Activated CD4-positive, alpha-beta memory T cell treated with anti-CD3 and anti-CD28 coated beads, Interleukin-2, amount 10 ng/mL, durations not matched to agents 7 days and 5 days (primary cell): ENCODE measurements at regions not wholly inside any gene's neighbourhood (a gene's known extent, or its start where the extent isn't known, plus 50 kb on each side); places are given as distances from the start of the nearest gene placed in this dataset.
"Not testable (repeated sequence)": the region's sequence is repeated elsewhere in the genome, so short reads cannot be mapped to it uniquely, and the experiment has no call there.

ENCODE experiments used
- CTCF ChIA-PET: fragments of 350-600 bp; sonication (Branson Sonifier 250); formaldehyde crosslinking; loops from one replicate; lab custom pipeline; 2021; ENCODE audit warnings: antibody characterized with exemption, inconsistent platforms; lab: Charles Lee
- POLR2A ChIA-PET: fragments of 350-600 bp; sonication (Branson Sonifier 250); formaldehyde crosslinking; loops from one replicate; lab custom pipeline; 2021; ENCODE audit warnings: antibody characterized with exemption; lab: Charles Lee
- DNase-seq: peaks from one replicate; pipeline ENCODE4 v3.0.0-alpha.2; 2020
- H3K27ac Mint-ChIP-seq: one replicate; pipeline ENCODE4 v1.8.0; 2021; ENCODE audit warnings: mild to moderate bottlenecking, mixed read lengths
- H3K27me3 Mint-ChIP-seq: one replicate; pipeline ENCODE4 v1.8.0; 2021; ENCODE audit warnings: mixed read lengths
- H3K36me3 Mint-ChIP-seq: one replicate; pipeline ENCODE4 v1.8.0; 2021; ENCODE audit warnings: low read depth, mixed read lengths
- H3K4me1 Mint-ChIP-seq: one replicate; pipeline ENCODE4 v1.8.0; 2021; ENCODE audit warnings: mixed read lengths
- H3K4me3 Mint-ChIP-seq: one replicate; pipeline ENCODE4 v1.8.0; 2021; ENCODE audit warnings: mild to moderate bottlenecking, mixed read lengths
- H3K9me3 Mint-ChIP-seq: one replicate; pipeline ENCODE4 v1.8.0; 2021; ENCODE audit warnings: mixed read lengths

- ChIA-PET POLR2A (no interaction called here), CTCF (no interaction called here)
- DNase-seq, result no peak
- no peak overlapping the region for H3K4me3 Mint-ChIP-seq
- no peaks in the 10 kb centered on the region for H3K9me3 Mint-ChIP-seq
- no peaks in the 10 kb centered on the region for H3K36me3 Mint-ChIP-seq
- H3K4me1 Mint-ChIP-seq, result no peaks in the 10 kb centered on the region
- H3K27me3 Mint-ChIP-seq, result peaks cover 3% of the 10 kb centered on the region
- H3K27ac Mint-ChIP-seq, result no peak overlapping the region
Observed at GRCh38 chr1:170424346-170424745, 107.6 kb upstream of the GORAB start.

- Mint-ChIP-seq H3K27me3 (peaks cover 3% of the 10 kb centered on the region), H3K36me3 (no peaks in the 10 kb centered on the region), H3K4me3 (no peak overlapping the region), H3K4me1 (no peaks in the 10 kb centered on the region), H3K27ac (no peak overlapping the region), H3K9me3 (no peaks in the 10 kb centered on the region)
- POLR2A ChIA-PET, result no interaction called here
- no peak for DNase-seq
- CTCF ChIA-PET, result no interaction called here
Observed at GRCh38 chr1:170426596-170426995, 105.4 kb upstream of the GORAB start.

DNA sequence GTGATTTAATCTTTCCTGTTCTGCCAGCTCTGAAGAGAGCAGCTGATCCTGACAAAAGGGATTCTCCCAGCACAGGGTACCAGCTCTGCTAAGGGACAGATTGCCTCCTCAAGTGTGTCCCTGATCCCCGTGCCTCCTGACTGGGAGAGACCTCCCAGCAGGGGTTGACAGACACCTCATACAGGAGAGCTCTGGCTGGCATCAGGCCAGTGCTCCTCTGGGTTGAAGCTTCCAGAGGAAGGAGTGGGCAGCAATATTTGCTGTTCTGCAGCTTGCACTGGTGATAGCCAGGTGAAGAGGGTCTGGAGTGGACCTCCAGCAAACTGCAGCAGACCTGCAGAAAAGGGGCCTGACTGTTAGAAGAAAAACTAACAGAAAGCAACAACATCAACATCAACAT is 105.0 kb upstream of the GORAB start:
- POLR2A ChIA-PET, DNase-seq, H3K4me1 Mint-ChIP-seq, CTCF ChIA-PET, H3K36me3 Mint-ChIP-seq, H3K27ac Mint-ChIP-seq, H3K9me3 Mint-ChIP-seq, H3K27me3 Mint-ChIP-seq, H3K4me3 Mint-ChIP-seq: not testable (repeated sequence)

GRCh38 chr1:170436928-170437327 is 95.0 kb upstream of the GORAB start:
- Mint-ChIP-seq H3K27me3 (peaks cover 8% of the 10 kb centered on the region), H3K9me3 (no peaks in the 10 kb centered on the region), H3K4me3 (no peak overlapping the region), H3K36me3 (no peaks in the 10 kb centered on the region), H3K27ac (no peak overlapping the region), H3K4me1 (no peaks in the 10 kb centered on the region)
- DNase-seq, result no peak
- CTCF ChIA-PET, result no interaction called here
- POLR2A ChIA-PET, result no interaction called here

DNA sequence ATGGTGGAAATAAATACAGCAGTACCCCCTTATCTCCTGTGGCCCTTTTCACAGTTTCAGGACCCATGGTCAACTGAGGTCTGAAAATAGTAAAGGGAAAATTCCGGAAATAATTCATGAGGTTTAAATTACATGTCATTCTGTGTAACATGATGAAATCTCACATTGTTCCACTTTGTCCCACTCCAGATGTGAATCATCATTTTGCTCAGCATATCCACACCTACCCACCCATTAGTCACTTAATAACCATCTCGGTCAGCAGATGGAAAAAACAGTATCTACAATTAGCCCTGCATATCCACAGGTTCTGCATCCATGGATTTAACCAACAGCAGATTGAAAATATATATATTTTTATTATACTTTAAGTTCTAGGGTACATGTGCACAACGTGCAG is 86.9 kb upstream of the GORAB start:
- H3K27ac Mint-ChIP-seq, result no peak overlapping the region
- H3K27me3 Mint-ChIP-seq, result peaks cover 1% of the 10 kb centered on the region
- H3K9me3 Mint-ChIP-seq, result no peaks in the 10 kb centered on the region
- H3K4me3 Mint-ChIP-seq, result no peak overlapping the region
- ChIA-PET POLR2A (no interaction called here), CTCF (no interaction called here)
- no peak for DNase-seq
- H3K36me3 Mint-ChIP-seq, result no peaks in the 10 kb centered on the region
- no peaks in the 10 kb centered on the region for H3K4me1 Mint-ChIP-seq

DNA sequence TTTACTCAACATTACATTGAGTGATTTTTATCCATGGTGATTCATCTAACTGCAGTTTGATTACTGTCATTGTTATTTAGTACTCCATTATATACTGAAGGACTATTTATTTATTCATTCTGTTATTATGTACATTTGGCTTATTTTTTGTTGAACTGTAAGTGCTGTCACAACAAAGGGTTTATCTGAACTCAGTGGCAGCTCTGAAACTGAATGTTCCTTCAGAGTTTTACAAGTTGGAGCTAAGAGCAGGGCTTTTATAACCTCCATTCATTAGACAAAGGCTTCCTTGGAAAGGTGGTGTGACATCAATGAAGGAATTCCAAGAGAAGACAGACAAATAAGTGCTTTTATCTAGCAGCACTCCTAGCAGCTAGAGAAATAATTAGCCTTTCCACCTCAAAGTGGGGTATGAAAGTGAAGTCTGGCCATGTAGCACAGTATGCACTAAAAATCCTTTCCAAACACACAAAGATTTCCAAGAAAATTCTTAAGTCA is 83.3 kb upstream of the GORAB start:
- Mint-ChIP-seq H3K9me3 (no peaks in the 10 kb centered on the region), H3K4me3 (no peak overlapping the region), H3K4me1 (no peaks in the 10 kb centered on the region), H3K36me3 (no peaks in the 10 kb centered on the region), H3K27ac (no peak overlapping the region), H3K27me3 (no peaks in the 10 kb centered on the region)
- CTCF ChIA-PET, result no interaction called here
- no peak for DNase-seq
- POLR2A ChIA-PET, result no interaction called here

DNA sequence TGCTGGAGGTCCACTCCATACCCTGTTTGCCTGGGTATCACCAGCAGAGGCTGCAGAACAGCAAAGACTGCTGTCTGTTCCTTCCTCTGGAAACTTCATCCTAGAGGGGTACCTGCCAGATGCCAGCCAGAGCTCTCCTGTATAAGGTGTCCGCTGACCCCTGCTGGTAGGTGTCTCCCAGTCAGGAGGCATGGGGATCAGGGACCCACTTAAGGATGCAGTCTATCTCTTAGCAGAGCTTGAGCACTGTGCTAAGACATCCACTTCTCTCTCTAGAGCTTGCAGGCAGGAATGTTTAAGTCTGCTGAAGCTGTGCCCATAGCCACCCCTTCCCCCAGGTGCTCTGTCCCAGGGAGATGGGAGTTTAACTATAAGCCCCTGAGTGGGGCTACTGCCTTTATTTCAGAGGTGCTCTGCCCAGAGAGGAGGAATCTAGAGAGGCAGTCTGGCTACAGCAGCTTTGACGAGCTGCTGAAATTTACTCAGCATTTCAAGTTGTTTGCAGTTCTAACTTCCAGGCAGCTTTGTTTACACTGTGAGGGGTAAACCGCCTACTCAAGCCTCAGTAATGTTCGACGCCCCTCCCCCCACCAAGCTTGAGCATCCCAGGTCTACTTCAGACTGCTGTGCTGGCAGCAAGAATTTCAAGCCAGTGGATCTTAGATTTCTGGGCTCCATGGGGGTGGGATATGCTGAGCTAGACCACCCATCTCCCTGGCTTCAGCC is 74.5 kb upstream of the GORAB start:
- H3K27me3 Mint-ChIP-seq, H3K4me1 Mint-ChIP-seq, H3K36me3 Mint-ChIP-seq, H3K4me3 Mint-ChIP-seq, H3K9me3 Mint-ChIP-seq, CTCF ChIA-PET, H3K27ac Mint-ChIP-seq, POLR2A ChIA-PET: not testable (repeated sequence)
- peak; percentile 18 for DNase-seq

DNA sequence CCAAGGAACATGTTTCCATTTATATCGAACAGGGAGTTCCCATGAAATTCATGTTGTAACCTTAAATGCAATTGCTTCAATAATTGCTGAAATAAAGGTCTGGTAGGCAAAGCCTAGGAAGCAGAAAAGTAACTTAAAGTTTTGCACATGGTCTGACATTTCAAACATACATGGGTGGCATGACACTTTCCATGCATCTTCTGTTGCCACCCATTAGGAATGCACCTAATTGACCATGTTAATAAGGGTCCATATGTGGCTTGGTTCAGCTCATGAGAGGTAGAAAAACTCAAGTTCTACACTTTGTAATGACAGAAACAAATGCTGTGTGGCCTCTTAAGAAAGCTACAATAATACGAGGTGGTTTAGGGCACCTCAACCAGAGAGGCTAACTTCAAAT is 72.0 kb upstream of the GORAB start:
- POLR2A ChIA-PET, result no interaction called here
- Mint-ChIP-seq H3K4me3 (no peak overlapping the region), H3K36me3 (no peaks in the 10 kb centered on the region), H3K27me3 (no peaks in the 10 kb centered on the region), H3K9me3 (peaks cover 3% of the 10 kb centered on the region), H3K4me1 (no peaks in the 10 kb centered on the region), H3K27ac (no peak overlapping the region)
- CTCF ChIA-PET, result no interaction called here
- DNase-seq, result no peak

GRCh38 chr1:170460414-170461155 is 71.4 kb upstream of the GORAB start:
- no peaks in the 10 kb centered on the region for H3K4me1 Mint-ChIP-seq
- no peak overlapping the region for H3K4me3 Mint-ChIP-seq
- no peak overlapping the region for H3K27ac Mint-ChIP-seq
- H3K9me3 Mint-ChIP-seq, result peaks cover 3% of the 10 kb centered on the region
- POLR2A ChIA-PET, result no interaction called here
- no peak for DNase-seq
- H3K27me3 Mint-ChIP-seq, result no peaks in the 10 kb centered on the region
- CTCF ChIA-PET, result no interaction called here
- no peaks in the 10 kb centered on the region for H3K36me3 Mint-ChIP-seq

DNA sequence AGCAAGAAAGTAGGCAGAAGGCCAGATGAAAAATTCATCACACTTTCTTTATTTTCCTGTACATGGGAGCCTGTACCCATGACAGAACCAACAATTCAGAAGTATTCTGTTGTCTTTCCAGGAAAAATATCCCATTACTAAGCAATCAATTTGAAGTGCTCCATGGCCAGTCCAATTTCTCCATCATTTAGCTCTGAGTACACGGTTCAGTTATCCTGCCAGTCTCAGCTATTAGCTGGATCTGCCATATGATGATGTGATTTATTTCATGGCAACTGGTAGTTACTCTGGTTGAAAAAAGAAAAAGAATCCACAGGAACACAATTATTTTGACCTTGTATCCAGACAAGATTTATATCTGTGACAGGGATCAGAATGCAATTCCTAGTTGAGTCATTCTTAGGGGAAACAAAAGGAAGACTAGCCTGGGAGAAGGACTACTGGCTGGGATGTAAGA is 70.6 kb upstream of the GORAB start:
- ChIA-PET POLR2A (no interaction called here), CTCF (no interaction called here)
- H3K27ac Mint-ChIP-seq, result no peak overlapping the region
- H3K36me3 Mint-ChIP-seq, result no peaks in the 10 kb centered on the region
- no peaks in the 10 kb centered on the region for H3K4me1 Mint-ChIP-seq
- no peaks in the 10 kb centered on the region for H3K27me3 Mint-ChIP-seq
- peaks cover 3% of the 10 kb centered on the region for H3K9me3 Mint-ChIP-seq
- no peak overlapping the region for H3K4me3 Mint-ChIP-seq
- no peak for DNase-seq

DNA sequence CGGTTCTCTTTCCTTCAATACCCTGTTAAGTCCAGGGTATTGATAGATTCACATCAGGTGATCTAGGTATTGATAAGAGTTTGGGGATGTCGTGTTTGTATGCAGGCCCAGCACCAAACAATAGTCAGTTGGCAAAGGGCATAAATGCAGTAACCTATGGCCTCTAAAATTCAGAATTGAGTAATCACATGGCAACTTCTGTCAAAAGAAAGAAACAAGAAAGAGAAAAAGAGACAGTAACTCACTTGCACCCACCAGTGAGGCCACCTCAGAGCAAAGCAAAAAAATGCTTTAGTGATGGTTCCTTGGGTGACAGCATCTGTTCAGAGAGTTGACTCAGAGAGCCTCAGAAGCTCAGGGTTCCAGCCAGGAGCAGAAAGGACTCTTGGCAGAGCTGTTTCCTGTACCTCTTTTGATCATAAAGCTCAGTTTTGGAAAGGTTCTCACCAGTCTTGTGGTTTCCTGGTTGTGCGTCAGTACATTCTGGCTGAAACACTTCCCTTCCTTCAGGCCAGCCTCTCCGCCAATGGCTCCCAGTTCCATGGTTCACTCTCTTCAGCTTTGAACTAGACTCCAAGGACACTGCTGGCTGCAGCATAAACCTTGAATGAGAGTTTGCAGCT is 70.1 kb upstream of the GORAB start:
- Mint-ChIP-seq H3K4me1 (no peaks in the 10 kb centered on the region), H3K9me3 (peaks cover 3% of the 10 kb centered on the region), H3K4me3 (no peak overlapping the region), H3K27ac (no peak overlapping the region), H3K27me3 (peaks cover 2% of the 10 kb centered on the region), H3K36me3 (no peaks in the 10 kb centered on the region)
- ChIA-PET POLR2A (no interaction called here), CTCF (no interaction called here)
- no peak for DNase-seq

DNA sequence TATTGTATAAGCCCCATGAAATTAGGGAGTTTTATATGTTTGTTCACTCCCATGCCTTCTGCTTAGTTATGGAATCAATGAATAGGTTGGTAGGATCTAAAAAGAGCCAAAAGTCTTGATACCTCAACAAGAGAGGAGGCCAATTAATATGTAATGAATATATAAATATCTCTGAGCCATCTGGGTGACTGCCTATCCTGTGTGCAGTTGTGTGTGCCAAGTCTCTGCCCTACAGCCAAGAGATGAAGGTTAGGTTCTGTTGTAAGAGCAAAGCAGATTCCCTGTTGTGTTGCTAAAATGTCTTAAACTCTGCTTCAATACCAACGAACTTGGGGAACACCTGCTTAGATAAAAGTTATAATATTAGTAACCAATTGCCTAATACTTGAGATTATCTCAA is 61.8 kb upstream of the GORAB start:
- ChIA-PET CTCF (no interaction called here), POLR2A (no interaction called here)

DNA sequence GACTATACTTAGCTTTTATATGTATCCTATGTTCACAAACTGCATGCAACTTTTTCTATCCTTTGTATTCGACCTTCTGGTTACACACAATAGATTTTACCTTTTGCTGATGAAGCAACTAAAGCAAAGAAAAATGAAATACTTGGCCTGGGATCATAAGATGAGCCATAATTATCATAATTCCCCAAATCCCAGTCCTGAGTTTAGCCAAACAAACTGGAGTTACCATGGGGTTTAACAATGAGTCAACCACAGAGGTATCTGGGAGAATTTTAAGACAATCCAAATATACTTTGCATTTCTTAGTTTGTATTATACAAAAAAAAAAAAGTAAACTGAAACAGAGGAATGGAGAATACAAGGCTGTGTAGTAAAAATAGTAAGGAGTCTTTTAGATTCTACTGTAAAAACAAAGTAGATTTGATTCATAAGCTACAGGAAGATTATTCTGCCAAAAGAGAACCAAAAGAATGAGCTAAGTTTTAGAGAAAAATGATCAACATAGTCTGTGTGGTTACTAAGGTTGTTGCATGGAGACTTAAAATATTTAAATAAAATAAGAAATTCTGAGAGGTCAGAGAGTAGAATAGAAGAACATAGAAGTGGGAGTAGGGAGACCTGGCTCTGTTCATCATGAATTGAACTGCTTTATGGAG is 60.4 kb upstream of the GORAB start:
- no peak overlapping the region for H3K27ac Mint-ChIP-seq
- no peak for DNase-seq
- CTCF ChIA-PET, result no interaction called here
- H3K4me3 Mint-ChIP-seq, result no peak overlapping the region
- H3K36me3 Mint-ChIP-seq, result no peaks in the 10 kb centered on the region
- peaks cover under 1% of the 10 kb centered on the region for H3K27me3 Mint-ChIP-seq
- H3K9me3 Mint-ChIP-seq, result no peaks in the 10 kb centered on the region
- no peaks in the 10 kb centered on the region for H3K4me1 Mint-ChIP-seq
- POLR2A ChIA-PET, result no interaction called here

More for the DNA sequence above, 61.8 kb upstream of the GORAB start:
- Mint-ChIP-seq H3K36me3 (no peaks in the 10 kb centered on the region), H3K27me3 (peaks cover 2% of the 10 kb centered on the region), H3K4me3 (no peak overlapping the region), H3K4me1 (no peaks in the 10 kb centered on the region), H3K27ac (no peak overlapping the region), H3K9me3 (no peaks in the 10 kb centered on the region)
- DNase-seq, result no peak
